DMS53 treated with DMSO at 0.1 percent for 48 hours (cell line): ENCODE measurements at regions not wholly inside any gene's neighbourhood (a gene's known extent, or its start where the extent isn't known, plus 50 kb on each side); places are given as distances from the start of the nearest gene placed in this dataset.

Source experiments
- DNase-seq: peaks from one replicate; lab custom pipeline; 2025; ENCODE audit not compliant: unreplicated experiment; lab: John Stamatoyannopoulos, UW

- DNase-seq = no peak
Measured at GRCh38 chr18:77736842-77737241, 487.2 kb downstream of the GALR1 start.

GRCh38 chr18:77737405-77737804, 487.8 kb downstream of the GALR1 start:
- no peak for DNase-seq

- DNase-seq = no peak
Measured at GRCh38 chr18:77749089-77749488, 499.4 kb downstream of the GALR1 start.

- DNase-seq = no peak
Measured at GRCh38 chr18:77750006-77750405, 500.4 kb downstream of the GALR1 start.

GRCh38 chr18:77754475-77755044, 504.9 kb downstream of the GALR1 start:
- DNase-seq = no peak

GRCh38 chr18:77755187-77755586, 505.5 kb downstream of the GALR1 start:
- no peak for DNase-seq

- DNase-seq = no peak
Measured at GRCh38 chr18:77761332-77761731, 511.7 kb downstream of the GALR1 start.

GRCh38 chr18:77762014-77762413, 512.4 kb downstream of the GALR1 start:
- no peak for DNase-seq

- DNase-seq = no peak
Measured at GRCh38 chr18:77762642-77763041, 513.0 kb downstream of the GALR1 start.

GRCh38 chr18:77763530-77764145, 514.0 kb downstream of the GALR1 start:
- DNase-seq = no peak

- peak; percentile 44 for DNase-seq
Measured at GRCh38 chr18:77765468-77765867, 515.8 kb downstream of the GALR1 start.

GRCh38 chr18:77766421-77766820, 516.8 kb downstream of the GALR1 start:
- no peak for DNase-seq

GRCh38 chr18:77772177-77772576, 522.5 kb downstream of the GALR1 start:
- no peak for DNase-seq

GRCh38 chr18:77776104-77776503, 526.5 kb downstream of the GALR1 start:
- DNase-seq = no peak

- DNase-seq = no peak
Measured at GRCh38 chr18:77777163-77777562, 527.5 kb downstream of the GALR1 start.

GRCh38 chr18:77784759-77785379, 535.2 kb downstream of the GALR1 start:
- DNase-seq = no peak

- DNase-seq = no peak
Measured at GRCh38 chr18:77785415-77785975, 535.8 kb downstream of the GALR1 start.

- no peak for DNase-seq
Measured at GRCh38 chr18:77803024-77803423, 553.4 kb downstream of the GALR1 start.

- no peak for DNase-seq
Measured at GRCh38 chr18:77804382-77804781, 554.7 kb downstream of the GALR1 start.

GRCh38 chr18:77807650-77808049, 558.0 kb downstream of the GALR1 start:
- DNase-seq = no peak

GRCh38 chr18:77811503-77811902, 561.9 kb downstream of the GALR1 start:
- peak; percentile 11 for DNase-seq

- no peak for DNase-seq
Measured at GRCh38 chr18:77815666-77816338, 566.2 kb downstream of the GALR1 start.
